ENCODE measurements at regions not wholly inside any gene's neighbourhood (a gene's known extent, or its start where the extent isn't known, plus 50 kb on each side); places are given as distances from the start of the nearest gene placed in this dataset.

- peaks cover 12% of the 10 kb centered on the region for H3K27me3 Mint-ChIP-seq (ENCODE audit: low read depth, poor library complexity)
- no peaks in the 10 kb centered on the region for H3K9me3 Mint-ChIP-seq
- no peaks in the 10 kb centered on the region for H3K36me3 Mint-ChIP-seq (ENCODE audit: low read depth)
- no peak overlapping the region for H3K27ac Mint-ChIP-seq
- TF ChIP-seq CTCF (IDR thresholded peaks at IDR 0.05) = no peak
- no peak for DNase-seq
- peaks cover 22% of the 10 kb centered on the region for H3K4me1 Mint-ChIP-seq
- no peak overlapping the region for H3K4me3 Mint-ChIP-seq
These were observed 90.8 kb upstream of the C3orf80 start for GRCh38 chr3:160134454-160134853.

GRCh38 chr3:160134964-160135363 lies 90.3 kb upstream of the C3orf80 start:
- Mint-ChIP-seq H3K27ac (no peak overlapping the region), H3K36me3 (ENCODE audit: low read depth) (no peaks in the 10 kb centered on the region), H3K9me3 (no peaks in the 10 kb centered on the region), H3K27me3 (ENCODE audit: low read depth, poor library complexity) (peaks cover 15% of the 10 kb centered on the region), H3K4me3 (no peak overlapping the region), H3K4me1 (peaks cover 22% of the 10 kb centered on the region)
- TF ChIP-seq CTCF (IDR thresholded peaks at IDR 0.05) = no peak
- no peak for DNase-seq

- DNase-seq = no peak
- Mint-ChIP-seq H3K9me3 (no peaks in the 10 kb centered on the region), H3K4me3 (no peak overlapping the region), H3K27ac (no peak overlapping the region), H3K4me1 (peaks cover 22% of the 10 kb centered on the region), H3K36me3 (ENCODE audit: low read depth) (no peaks in the 10 kb centered on the region), H3K27me3 (ENCODE audit: low read depth, poor library complexity) (peaks cover 15% of the 10 kb centered on the region)
- TF ChIP-seq CTCF (IDR thresholded peaks at IDR 0.05) = no peak
These were observed 89.4 kb upstream of the C3orf80 start for GRCh38 chr3:160135851-160136250.

- H3K9me3 Mint-ChIP-seq = no peaks in the 10 kb centered on the region
- DNase-seq = no peak
- no peak overlapping the region for H3K4me3 Mint-ChIP-seq
- no peak for TF ChIP-seq CTCF (IDR thresholded peaks at IDR 0.05)
- H3K4me1 Mint-ChIP-seq = peaks cover 22% of the 10 kb centered on the region
- H3K27ac Mint-ChIP-seq = no peak overlapping the region
- H3K27me3 Mint-ChIP-seq (ENCODE audit: low read depth, poor library complexity) = peaks cover 15% of the 10 kb centered on the region
- no peaks in the 10 kb centered on the region for H3K36me3 Mint-ChIP-seq (ENCODE audit: low read depth)
These were observed 88.8 kb upstream of the C3orf80 start for GRCh38 chr3:160136421-160136820.

- Mint-ChIP-seq H3K27ac (no peak overlapping the region), H3K4me1 (peaks cover 16% of the 10 kb centered on the region), H3K9me3 (peaks cover 22% of the 10 kb centered on the region), H3K36me3 (ENCODE audit: low read depth) (no peaks in the 10 kb centered on the region), H3K27me3 (ENCODE audit: low read depth, poor library complexity) (peaks cover 11% of the 10 kb centered on the region), H3K4me3 (no peak overlapping the region)
- no peak for DNase-seq
- no peak for TF ChIP-seq CTCF (IDR thresholded peaks at IDR 0.05)
These were observed 85.9 kb upstream of the C3orf80 start for GRCh38 chr3:160139291-160139690.

- Mint-ChIP-seq H3K4me3 (no peak overlapping the region), H3K27me3 (ENCODE audit: low read depth, poor library complexity) (peaks cover 11% of the 10 kb centered on the region), H3K4me1 (peaks cover 8% of the 10 kb centered on the region), H3K27ac (no peak overlapping the region), H3K9me3 (peaks cover 26% of the 10 kb centered on the region), H3K36me3 (ENCODE audit: low read depth) (no peaks in the 10 kb centered on the region)
- DNase-seq = no peak
- TF ChIP-seq CTCF (IDR thresholded peaks at IDR 0.05) = no peak
These were observed 84.5 kb upstream of the C3orf80 start for GRCh38 chr3:160140756-160141155.

All from nephron progenitor cell (in vitro differentiated cells).